HFF-Myc (cell line): ENCODE measurements at regions not wholly inside any gene's neighbourhood (a gene's known extent, or its start where the extent isn't known, plus 50 kb on each side); places are given as distances from the start of the nearest gene placed in this dataset.

Experiments used
- DNase-seq: peaks from one replicate; pipeline ENCODE4 v3.0.0-alpha.2; 2011; ENCODE audit warnings: low read depth; ENCODE audit errors: extremely low read depth
- H3K4me3 ChIP-seq: replicated peaks from 2 replicates; pipeline ENCODE4 v1.5.1; 2011; ENCODE audit warnings: low read depth, mild to moderate bottlenecking, control low read depth, low read length
- CTCF ChIP-seq: IDR thresholded peaks from 2 replicates; pipeline ENCODE4 v1.5.1; 2012; ENCODE audit warnings: mild to moderate bottlenecking, low read depth, low read length, control low read depth; ENCODE audit errors: missing control alignments

DNA sequence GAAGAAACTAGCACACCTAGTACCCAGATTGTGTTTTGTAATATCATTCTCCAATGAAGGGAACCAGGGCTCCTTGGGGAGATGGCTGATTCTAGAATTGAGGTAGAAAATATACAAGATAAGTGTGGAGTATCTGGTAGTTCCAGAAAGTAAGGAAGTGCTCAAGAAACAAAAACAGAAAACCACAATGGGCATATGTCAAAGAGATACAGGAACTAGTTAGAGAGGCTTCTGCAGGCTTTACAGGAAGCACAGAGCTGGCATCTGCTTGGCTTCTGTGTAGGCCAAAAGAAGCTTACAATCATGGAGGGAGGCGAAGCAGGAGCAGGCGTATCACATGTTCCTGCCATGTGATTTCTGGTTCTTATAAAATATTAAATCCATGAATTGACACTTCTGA is 105.7 kb upstream of the TMEM161B start:
- DNase-seq = no peak
- H3K4me3 ChIP-seq = no peak overlapping the region
- TF ChIP-seq CTCF = no peak

GRCh38 chr5:88370824-88371223 is 102.2 kb upstream of the TMEM161B start:
- no peak overlapping the region for H3K4me3 ChIP-seq
- no peak for TF ChIP-seq CTCF
- DNase-seq = no peak

- no peak for DNase-seq
- no peak for TF ChIP-seq CTCF
Observed at GRCh38 chr5:88368201-88368600, 99.6 kb upstream of the TMEM161B start.

GRCh38 chr5:88364991-88365390 is 96.3 kb upstream of the TMEM161B start:
- no peak for DNase-seq
- TF ChIP-seq CTCF = no peak
- H3K4me3 ChIP-seq = no peak overlapping the region

More at GRCh38 chr5:88368201-88368600, 99.6 kb upstream of the TMEM161B start:
- H3K4me3 ChIP-seq = no peak overlapping the region

DNA sequence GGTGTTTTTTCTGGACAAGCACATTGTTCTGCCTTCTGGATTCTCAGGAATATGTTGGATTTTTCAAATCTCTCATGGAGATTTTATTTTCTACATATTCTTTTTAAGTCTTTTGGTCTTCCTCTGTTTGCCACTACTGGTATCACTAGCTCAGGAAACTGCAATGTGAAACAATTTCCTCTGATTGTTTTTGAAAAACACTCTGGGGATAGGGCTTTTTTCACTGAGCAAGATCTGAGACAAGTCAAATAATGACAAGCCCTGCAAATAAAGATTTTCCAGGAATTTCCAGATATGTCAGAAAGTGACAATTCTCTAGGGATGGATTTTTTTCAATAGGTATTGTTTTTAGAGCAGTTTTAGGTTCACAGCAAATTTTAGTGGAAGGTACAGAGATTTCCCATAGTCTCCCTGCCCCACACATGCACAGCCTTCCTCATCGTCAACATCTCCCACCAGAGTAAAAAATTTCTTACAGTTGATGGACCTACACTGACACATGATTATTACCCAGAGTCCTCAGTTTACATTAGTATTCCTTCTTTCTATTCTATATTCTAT is 86.9 kb upstream of the TMEM161B start:
- no peak overlapping the region for H3K4me3 ChIP-seq
- no peak for DNase-seq
- no peak for TF ChIP-seq CTCF

- DNase-seq = no peak
Observed at GRCh38 chr5:88325868-88326267, 57.2 kb upstream of the TMEM161B start.

More at GRCh38 chr5:88325868-88326267, 57.2 kb upstream of the TMEM161B start:
- H3K4me3 ChIP-seq = no peak overlapping the region
- no peak for TF ChIP-seq CTCF
